ENCODE measurements at regions not wholly inside any gene's neighbourhood (a gene's known extent, or its start where the extent isn't known, plus 50 kb on each side); places are given as distances from the start of the nearest gene placed in this dataset.

- no peak for TF ChIP-seq ZBTB7A (IDR thresholded peaks at IDR 0.05; ENCODE audit: low read depth)
- no peak for TF ChIP-seq CREB1 (IDR thresholded peaks at IDR 0.05; ENCODE audit: low read depth)
- TF ChIP-seq CEBPB (IDR thresholded peaks at IDR 0.05), result no peak
- TF ChIP-seq TCF12 (IDR thresholded peaks at IDR 0.05; ENCODE audit: low read depth), result no peak
- TF ChIP-seq, protein P1, sequence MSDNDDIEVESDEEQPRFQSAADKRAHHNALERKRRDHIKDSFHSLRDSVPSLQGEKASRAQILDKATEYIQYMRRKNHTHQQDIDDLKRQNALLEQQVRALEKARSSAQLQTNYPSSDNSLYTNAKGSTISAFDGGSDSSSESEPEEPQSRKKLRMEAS (IDR thresholded peaks at IDR 0.05), result no peak
- TF ChIP-seq YY1 (IDR thresholded peaks at IDR 0.05; ENCODE audit: low read depth), result no peak
- no peak for TF ChIP-seq RAD21 (IDR thresholded peaks at IDR 0.05; ENCODE audit: low read depth)
- TF ChIP-seq NFIC (IDR thresholded peaks at IDR 0.05), result no peak
- TF ChIP-seq REST (IDR thresholded peaks at IDR 0.05; ENCODE audit: low read depth), result no peak
- no peak for TF ChIP-seq TEAD4 (IDR thresholded peaks at IDR 0.05)
- no peak for TF ChIP-seq EP300 (IDR thresholded peaks at IDR 0.05; ENCODE audit: borderline replicate concordance)
- no peak for TF ChIP-seq USF1 (IDR thresholded peaks at IDR 0.05)
- no peak for TF ChIP-seq FOXM1 (IDR thresholded peaks at IDR 0.05; ENCODE audit: borderline replicate concordance, low read depth)
- TF ChIP-seq TAF1 (IDR thresholded peaks at IDR 0.05; ENCODE audit: low read depth), result no peak
- no peak for TF ChIP-seq EGR1 (IDR thresholded peaks at IDR 0.05)
Observed at GRCh38 chr14:97866664-97867063, 1069.5 kb downstream of the VRK1 start.

GRCh38 chr14:97873291-97873690 lies 1076.1 kb downstream of the VRK1 start:
- TF ChIP-seq TEAD4 (IDR thresholded peaks at IDR 0.05) (no peak), CEBPB (IDR thresholded peaks at IDR 0.05) (no peak), TCF12 (IDR thresholded peaks at IDR 0.05; ENCODE audit: low read depth) (no peak), CREB1 (IDR thresholded peaks at IDR 0.05; ENCODE audit: low read depth) (no peak), EP300 (IDR thresholded peaks at IDR 0.05; ENCODE audit: borderline replicate concordance) (no peak), YY1 (IDR thresholded peaks at IDR 0.05; ENCODE audit: low read depth) (no peak), RAD21 (IDR thresholded peaks at IDR 0.05; ENCODE audit: low read depth) (no peak), REST (IDR thresholded peaks at IDR 0.05; ENCODE audit: low read depth) (no peak), ZBTB7A (IDR thresholded peaks at IDR 0.05; ENCODE audit: low read depth) (no peak), TAF1 (IDR thresholded peaks at IDR 0.05; ENCODE audit: low read depth) (no peak), USF1 (IDR thresholded peaks at IDR 0.05) (no peak), EGR1 (IDR thresholded peaks at IDR 0.05) (no peak), NFIC (IDR thresholded peaks at IDR 0.05) (no peak), FOXM1 (IDR thresholded peaks at IDR 0.05; ENCODE audit: borderline replicate concordance, low read depth) (no peak)
- TF ChIP-seq, protein P1 (IDR thresholded peaks at IDR 0.05), result no peak

DNA sequence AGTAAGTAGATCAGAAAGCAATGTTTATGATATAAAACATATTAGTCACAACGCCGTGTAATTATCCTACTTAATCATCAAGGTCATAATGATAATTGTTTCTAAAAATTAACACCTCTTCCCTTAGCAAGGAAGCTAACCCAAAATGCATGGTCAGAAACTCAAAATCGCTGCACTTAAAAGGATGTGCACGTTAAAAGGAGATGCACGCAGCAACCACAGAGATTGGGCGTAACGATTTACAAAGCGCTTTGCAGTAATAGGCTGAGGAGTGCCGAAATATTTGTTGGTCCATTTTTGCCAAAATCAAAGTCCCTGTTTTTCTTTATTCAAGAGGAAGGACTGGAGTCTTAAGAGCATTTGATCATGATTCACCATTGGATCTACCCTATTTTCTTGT lies 1077.2 kb downstream of the VRK1 start:
- TF ChIP-seq FOXM1 (IDR thresholded peaks at IDR 0.05; ENCODE audit: borderline replicate concordance, low read depth) (no peak), CEBPB (IDR thresholded peaks at IDR 0.05) (no peak), RAD21 (IDR thresholded peaks at IDR 0.05; ENCODE audit: low read depth) (no peak), TAF1 (IDR thresholded peaks at IDR 0.05; ENCODE audit: low read depth) (no peak)

GRCh38 chr14:97878206-97878605 lies 1081.0 kb downstream of the VRK1 start:
- TF ChIP-seq REST (IDR thresholded peaks at IDR 0.05; ENCODE audit: low read depth) (no peak), CEBPB (IDR thresholded peaks at IDR 0.05) (no peak)

- TF ChIP-seq TEAD4 (IDR thresholded peaks at IDR 0.05) (no peak), NFIC (IDR thresholded peaks at IDR 0.05) (no peak), TCF12 (IDR thresholded peaks at IDR 0.05; ENCODE audit: low read depth) (no peak), USF1 (IDR thresholded peaks at IDR 0.05) (no peak), YY1 (IDR thresholded peaks at IDR 0.05; ENCODE audit: low read depth) (no peak), TAF1 (IDR thresholded peaks at IDR 0.05; ENCODE audit: low read depth) (no peak), CREB1 (IDR thresholded peaks at IDR 0.05; ENCODE audit: low read depth) (no peak), CEBPB (IDR thresholded peaks at IDR 0.05) (no peak), EP300 (IDR thresholded peaks at IDR 0.05; ENCODE audit: borderline replicate concordance) (no peak), ZBTB7A (IDR thresholded peaks at IDR 0.05; ENCODE audit: low read depth) (no peak), FOXM1 (IDR thresholded peaks at IDR 0.05; ENCODE audit: borderline replicate concordance, low read depth) (no peak), EGR1 (IDR thresholded peaks at IDR 0.05) (no peak)
- TF ChIP-seq, protein P1 (IDR thresholded peaks at IDR 0.05), result no peak
Observed at GRCh38 chr14:97878727-97879126, 1081.5 kb downstream of the VRK1 start.
